AG09319 (cell line): ENCODE measurements at regions not wholly inside any gene's neighbourhood (a gene's known extent, or its start where the extent isn't known, plus 50 kb on each side); places are given as distances from the start of the nearest gene placed in this dataset.

ENCODE experiments used
- DNase-seq: peaks from one replicate; pipeline ENCODE4 v3.0.0-alpha.2; 2010; ENCODE audit warnings: low read depth; ENCODE audit errors: extremely low read depth
- TF ChIP-seq, protein P1 (sequence below): IDR thresholded peaks from 2 replicates; pipeline ENCODE4 v1.5.1; 2011; ENCODE audit warnings: low read depth, mild to moderate bottlenecking, inconsistent platforms, low read length, moderate library complexity

- TF ChIP-seq, protein P1, sequence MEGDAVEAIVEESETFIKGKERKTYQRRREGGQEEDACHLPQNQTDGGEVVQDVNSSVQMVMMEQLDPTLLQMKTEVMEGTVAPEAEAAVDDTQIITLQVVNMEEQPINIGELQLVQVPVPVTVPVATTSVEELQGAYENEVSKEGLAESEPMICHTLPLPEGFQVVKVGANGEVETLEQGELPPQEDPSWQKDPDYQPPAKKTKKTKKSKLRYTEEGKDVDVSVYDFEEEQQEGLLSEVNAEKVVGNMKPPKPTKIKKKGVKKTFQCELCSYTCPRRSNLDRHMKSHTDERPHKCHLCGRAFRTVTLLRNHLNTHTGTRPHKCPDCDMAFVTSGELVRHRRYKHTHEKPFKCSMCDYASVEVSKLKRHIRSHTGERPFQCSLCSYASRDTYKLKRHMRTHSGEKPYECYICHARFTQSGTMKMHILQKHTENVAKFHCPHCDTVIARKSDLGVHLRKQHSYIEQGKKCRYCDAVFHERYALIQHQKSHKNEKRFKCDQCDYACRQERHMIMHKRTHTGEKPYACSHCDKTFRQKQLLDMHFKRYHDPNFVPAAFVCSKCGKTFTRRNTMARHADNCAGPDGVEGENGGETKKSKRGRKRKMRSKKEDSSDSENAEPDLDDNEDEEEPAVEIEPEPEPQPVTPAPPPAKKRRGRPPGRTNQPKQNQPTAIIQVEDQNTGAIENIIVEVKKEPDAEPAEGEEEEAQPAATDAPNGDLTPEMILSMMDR = no peak
- DNase-seq = no peak
These were observed 438.3 kb downstream of the RFC3 start for GRCh38 chr13:34256236-34256635.

DNA sequence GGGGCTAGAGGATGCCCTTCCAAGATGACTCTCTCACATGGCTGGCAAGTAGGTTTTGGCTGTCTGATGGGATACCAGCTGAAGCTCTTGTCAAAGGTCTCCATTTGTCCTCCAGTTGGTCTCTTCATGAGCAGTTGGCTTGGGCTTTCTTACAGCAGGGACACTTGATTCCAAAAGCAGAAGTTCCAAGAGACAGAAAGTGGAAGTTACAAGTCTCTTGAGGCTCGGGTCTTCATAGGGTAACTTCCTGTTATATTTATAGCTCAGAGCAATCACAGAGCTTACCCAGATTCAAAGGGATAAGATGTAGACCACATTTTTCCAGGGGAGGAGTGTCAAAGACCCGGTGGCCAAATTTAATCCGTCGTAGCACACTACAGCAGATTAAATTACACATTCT is 440.0 kb downstream of the RFC3 start:
- TF ChIP-seq, protein P1 = no peak
- DNase-seq = no peak

DNA sequence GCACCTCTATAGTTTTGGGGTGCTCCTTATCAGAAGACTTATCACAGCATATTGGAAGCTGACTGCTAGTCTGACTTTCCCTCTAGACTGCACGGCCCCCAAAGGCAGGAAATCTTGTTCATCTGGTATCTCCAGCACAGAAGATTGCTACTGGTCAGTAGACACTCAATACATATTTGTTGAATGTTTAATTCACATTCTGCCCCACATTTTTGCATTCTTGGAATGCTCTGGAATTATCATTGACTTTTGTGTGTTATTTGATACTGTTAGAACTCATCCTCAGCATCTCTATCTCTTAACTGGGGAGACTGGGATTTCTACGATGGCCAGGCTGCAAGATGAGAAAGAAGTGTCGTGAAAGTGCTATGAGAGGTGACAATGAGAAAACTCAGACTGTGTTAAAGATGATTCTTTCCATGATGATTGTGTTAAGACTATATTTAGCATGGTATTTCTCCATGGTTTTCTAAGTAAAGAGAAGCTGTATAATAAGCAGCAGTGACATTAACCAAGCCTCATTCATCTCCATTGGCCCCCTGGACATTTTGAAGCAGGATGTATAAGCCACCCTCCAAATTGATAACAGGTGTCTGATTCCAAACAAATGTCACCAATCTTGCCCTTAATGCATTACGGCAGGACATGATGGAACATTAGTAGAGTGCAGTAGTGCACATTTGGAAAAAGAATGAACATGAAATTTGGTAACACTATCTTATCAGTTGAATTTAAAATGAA is 440.9 kb downstream of the RFC3 start:
- TF ChIP-seq, protein P1 = no peak
- DNase-seq = no peak

DNA sequence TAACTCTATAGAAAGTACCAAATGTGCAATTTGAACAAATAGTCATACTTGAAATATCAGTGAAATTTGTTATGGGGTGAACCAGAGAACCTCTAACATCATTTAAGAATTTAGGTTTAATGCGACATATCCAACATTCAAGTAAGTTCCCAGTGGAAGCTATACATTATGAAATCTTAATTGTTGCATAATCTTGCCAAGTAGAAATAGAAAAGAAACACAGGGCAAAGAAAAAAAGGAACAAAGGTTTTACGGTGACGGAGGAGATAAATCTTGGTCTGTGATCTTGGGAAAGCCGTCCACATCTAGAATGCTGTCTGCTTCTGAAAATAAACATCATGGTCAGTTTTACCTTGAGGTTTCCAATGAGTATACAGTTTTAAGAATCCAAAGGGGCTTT is 445.7 kb downstream of the RFC3 start:
- TF ChIP-seq, protein P1 = no peak
- no peak for DNase-seq

- TF ChIP-seq, protein P1 = no peak
- no peak for DNase-seq
These were observed 447.2 kb downstream of the RFC3 start for GRCh38 chr13:34265046-34265679.

GRCh38 chr13:34276764-34277163 is 458.8 kb downstream of the RFC3 start:
- TF ChIP-seq, protein P1 = no peak
- DNase-seq = no peak

- DNase-seq = no peak
- TF ChIP-seq, protein P1 = no peak
These were observed 460.0 kb downstream of the RFC3 start for GRCh38 chr13:34277936-34278335.
